ENCODE measurements at regions not wholly inside any gene's neighbourhood (a gene's known extent, or its start where the extent isn't known, plus 50 kb on each side); places are given as distances from the start of the nearest gene placed in this dataset.

GRCh38 chr9:13556656-13557055 lies 277.2 kb upstream of the MPDZ start:
- TF ChIP-seq, protein P1, sequence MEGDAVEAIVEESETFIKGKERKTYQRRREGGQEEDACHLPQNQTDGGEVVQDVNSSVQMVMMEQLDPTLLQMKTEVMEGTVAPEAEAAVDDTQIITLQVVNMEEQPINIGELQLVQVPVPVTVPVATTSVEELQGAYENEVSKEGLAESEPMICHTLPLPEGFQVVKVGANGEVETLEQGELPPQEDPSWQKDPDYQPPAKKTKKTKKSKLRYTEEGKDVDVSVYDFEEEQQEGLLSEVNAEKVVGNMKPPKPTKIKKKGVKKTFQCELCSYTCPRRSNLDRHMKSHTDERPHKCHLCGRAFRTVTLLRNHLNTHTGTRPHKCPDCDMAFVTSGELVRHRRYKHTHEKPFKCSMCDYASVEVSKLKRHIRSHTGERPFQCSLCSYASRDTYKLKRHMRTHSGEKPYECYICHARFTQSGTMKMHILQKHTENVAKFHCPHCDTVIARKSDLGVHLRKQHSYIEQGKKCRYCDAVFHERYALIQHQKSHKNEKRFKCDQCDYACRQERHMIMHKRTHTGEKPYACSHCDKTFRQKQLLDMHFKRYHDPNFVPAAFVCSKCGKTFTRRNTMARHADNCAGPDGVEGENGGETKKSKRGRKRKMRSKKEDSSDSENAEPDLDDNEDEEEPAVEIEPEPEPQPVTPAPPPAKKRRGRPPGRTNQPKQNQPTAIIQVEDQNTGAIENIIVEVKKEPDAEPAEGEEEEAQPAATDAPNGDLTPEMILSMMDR (IDR thresholded peaks at IDR 0.05), result no peak
- TF ChIP-seq EZH2 (IDR thresholded peaks at IDR 0.05), result no peak
- TF ChIP-seq EZH2phosphoT487 (IDR thresholded peaks at IDR 0.05), result no peak
